ENCODE measurements at regions not wholly inside any gene's neighbourhood (a gene's known extent, or its start where the extent isn't known, plus 50 kb on each side); places are given as distances from the start of the nearest gene placed in this dataset.

DNA sequence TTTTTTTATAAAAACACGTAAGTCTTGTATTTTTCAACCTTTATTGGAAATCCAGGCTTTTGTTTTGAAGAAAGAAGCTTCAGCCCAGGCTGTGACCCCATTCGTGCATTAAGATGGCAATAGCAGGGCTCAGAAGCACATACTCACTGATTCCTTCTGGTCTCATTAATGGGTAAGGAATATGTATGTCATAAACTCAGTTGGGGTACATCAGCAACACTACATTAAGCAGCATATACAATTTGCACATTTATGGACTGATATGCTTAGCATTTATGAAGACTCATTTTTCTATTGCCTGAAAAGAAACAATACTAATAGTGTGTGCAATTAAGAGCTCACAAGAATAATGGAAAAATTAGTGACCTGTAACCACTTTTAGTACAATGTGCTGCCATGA, 945.4 kb upstream of the PRMT6 start:
- TF ChIP-seq, protein P1, sequence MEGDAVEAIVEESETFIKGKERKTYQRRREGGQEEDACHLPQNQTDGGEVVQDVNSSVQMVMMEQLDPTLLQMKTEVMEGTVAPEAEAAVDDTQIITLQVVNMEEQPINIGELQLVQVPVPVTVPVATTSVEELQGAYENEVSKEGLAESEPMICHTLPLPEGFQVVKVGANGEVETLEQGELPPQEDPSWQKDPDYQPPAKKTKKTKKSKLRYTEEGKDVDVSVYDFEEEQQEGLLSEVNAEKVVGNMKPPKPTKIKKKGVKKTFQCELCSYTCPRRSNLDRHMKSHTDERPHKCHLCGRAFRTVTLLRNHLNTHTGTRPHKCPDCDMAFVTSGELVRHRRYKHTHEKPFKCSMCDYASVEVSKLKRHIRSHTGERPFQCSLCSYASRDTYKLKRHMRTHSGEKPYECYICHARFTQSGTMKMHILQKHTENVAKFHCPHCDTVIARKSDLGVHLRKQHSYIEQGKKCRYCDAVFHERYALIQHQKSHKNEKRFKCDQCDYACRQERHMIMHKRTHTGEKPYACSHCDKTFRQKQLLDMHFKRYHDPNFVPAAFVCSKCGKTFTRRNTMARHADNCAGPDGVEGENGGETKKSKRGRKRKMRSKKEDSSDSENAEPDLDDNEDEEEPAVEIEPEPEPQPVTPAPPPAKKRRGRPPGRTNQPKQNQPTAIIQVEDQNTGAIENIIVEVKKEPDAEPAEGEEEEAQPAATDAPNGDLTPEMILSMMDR (IDR thresholded peaks at IDR 0.05; ENCODE audit: low read depth, low read length, missing control alignments): no peak

DNA sequence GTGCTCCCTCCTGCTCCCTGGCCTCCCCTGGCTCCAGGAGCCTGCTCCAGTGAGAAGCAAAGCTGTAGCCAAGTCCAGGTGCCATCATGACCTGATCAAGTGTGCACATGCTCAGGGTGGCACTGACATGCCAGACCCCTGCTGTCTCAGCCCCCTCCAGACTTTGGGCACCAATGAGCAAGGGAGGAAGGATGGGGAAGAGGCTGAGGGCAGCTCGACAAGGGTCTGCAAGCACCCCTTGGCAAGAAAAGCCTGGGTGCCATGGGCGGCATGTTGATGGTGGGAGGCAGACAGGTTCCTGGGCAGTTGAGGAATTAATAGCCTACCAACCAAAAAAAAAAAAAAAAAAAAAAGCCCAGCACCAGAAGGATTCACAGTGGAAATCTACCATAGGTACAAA, 942.6 kb upstream of the PRMT6 start:
- TF ChIP-seq, protein P1 (IDR thresholded peaks at IDR 0.05; ENCODE audit: low read depth, low read length, missing control alignments): no peak
- no peak for DNase-seq (ENCODE audit: low read depth)
- in situ Hi-C loops (cut with HindIII; ENCODE audit: low sequenced_read_pairs): no loop called here
- H3K4me3 ChIP-seq (ENCODE audit: low read depth, low read length): no peak overlapping the region

More for the DNA sequence above, 945.4 kb upstream of the PRMT6 start:
- in situ Hi-C loops (cut with HindIII; ENCODE audit: low sequenced_read_pairs): no loop called here
- no peak overlapping the region for H3K4me3 ChIP-seq (ENCODE audit: low read depth, low read length)
- no peak for DNase-seq (ENCODE audit: low read depth)

DNA sequence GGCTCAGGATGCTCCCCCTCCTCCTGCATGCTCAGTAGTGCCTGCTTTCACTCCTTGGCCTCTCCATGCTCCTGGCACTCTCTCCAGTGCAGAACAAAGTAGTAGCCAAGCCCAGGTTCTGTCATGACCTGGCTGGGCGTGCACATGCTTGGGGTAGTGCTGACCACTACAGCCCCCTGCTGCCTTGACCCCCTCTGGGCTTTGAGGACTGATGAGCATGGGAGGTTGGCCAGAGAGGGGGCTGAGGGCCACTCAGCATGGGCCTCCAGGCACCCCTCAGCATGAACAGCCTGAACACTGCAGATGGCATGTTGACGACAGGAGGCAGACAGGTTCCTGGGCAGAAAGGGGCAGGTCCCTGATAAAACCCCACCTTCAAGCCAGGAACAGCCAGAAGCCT, 935.7 kb upstream of the PRMT6 start:
- DNase-seq (ENCODE audit: low read depth): no peak
- H3K4me3 ChIP-seq (ENCODE audit: low read depth, low read length): no peak overlapping the region
- in situ Hi-C loops (cut with HindIII; ENCODE audit: low sequenced_read_pairs): no loop called here
- TF ChIP-seq, protein P1 (IDR thresholded peaks at IDR 0.05; ENCODE audit: low read depth, low read length, missing control alignments): no peak

DNA sequence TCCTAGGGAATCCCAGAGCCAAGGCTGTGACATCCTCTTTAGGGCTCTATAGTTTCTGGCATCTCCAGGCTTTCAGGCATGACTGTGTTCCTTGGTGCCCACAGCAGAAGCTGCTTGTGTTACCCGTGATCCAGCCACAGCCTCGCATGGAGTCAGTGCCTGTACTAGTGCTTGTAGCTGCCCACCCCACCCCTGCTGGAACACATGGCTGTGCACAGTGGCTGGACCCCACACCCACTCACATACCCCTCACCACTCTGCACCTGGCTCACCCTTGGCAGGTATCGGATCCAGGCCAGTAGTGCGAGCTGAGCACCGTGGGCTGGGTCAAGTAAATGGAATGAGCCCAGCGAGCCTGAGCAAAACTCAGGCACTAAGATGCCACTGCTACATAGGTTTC, 934.7 kb upstream of the PRMT6 start:
- no peak for DNase-seq (ENCODE audit: low read depth)
- in situ Hi-C loops (cut with HindIII; ENCODE audit: low sequenced_read_pairs): no loop called here
- TF ChIP-seq, protein P1 (IDR thresholded peaks at IDR 0.05; ENCODE audit: low read depth, low read length, missing control alignments): no peak
- no peak overlapping the region for H3K4me3 ChIP-seq (ENCODE audit: low read depth, low read length)

DNA sequence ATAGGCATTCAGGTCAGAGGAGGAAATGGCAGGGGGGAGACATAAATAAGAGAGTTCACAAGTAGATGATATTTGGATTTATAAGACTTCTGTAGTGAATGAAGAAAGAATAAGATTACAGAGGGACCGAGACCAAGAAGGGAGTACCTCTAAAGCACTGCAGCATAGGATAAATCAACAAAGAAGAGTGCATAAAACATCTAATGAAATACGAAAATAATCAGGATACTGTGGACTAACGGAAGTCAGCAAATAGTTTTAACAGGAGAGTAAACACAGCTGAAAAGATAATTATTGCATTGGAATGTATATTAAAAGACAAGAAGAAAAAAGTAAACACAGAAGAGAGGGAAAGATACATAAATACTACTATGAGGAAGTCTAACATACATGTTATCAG, 921.9 kb upstream of the PRMT6 start:
- TF ChIP-seq, protein P1 (IDR thresholded peaks at IDR 0.05; ENCODE audit: low read depth, low read length, missing control alignments): no peak
- no peak overlapping the region for H3K4me3 ChIP-seq (ENCODE audit: low read depth, low read length)
- DNase-seq (ENCODE audit: low read depth): no peak
- in situ Hi-C loops (cut with HindIII; ENCODE audit: low sequenced_read_pairs): no loop called here

DNA sequence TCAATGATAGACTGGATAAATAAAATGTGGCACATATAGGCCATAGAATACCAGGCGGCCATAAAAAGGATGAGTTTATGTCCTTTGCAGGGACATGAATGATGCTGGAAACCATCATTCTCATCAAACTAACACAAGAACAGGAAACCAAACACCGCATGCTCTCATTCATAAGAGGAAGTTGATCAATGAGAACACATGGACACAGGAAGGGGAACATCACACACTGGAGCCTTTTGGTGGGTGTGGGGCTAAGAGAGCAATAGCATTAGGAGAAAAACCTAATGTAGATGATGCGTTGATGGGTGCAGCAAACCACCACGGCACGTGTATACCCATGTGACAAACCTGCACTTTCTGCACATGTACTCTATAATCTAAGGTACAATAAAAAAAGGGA, 883.4 kb upstream of the PRMT6 start:
- no peak overlapping the region for H3K4me3 ChIP-seq (ENCODE audit: low read depth, low read length)
- in situ Hi-C loops (cut with HindIII; ENCODE audit: low sequenced_read_pairs): no loop called here
- TF ChIP-seq, protein P1 (IDR thresholded peaks at IDR 0.05; ENCODE audit: low read depth, low read length, missing control alignments): no peak
- DNase-seq (ENCODE audit: low read depth): no peak

DNA sequence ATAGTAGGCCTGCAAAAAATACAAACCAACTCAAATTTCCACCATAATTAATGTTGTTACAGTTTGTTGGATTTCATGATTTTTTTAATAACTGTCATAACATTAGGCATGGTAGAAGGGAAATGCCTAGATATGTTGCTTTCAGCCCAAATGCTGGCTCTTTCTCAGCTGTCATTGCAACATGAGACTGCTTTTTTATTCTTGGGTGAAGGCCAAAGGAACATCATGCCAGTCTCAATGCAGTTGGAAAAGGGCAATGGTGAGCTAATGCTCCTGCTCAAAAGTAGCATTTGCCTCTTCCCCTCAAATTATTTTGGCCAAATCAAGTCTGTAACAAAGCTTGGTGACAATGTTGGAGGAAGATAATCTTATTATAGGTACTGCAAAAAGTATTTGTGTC, 877.7 kb upstream of the PRMT6 start:
- no peak overlapping the region for H3K4me3 ChIP-seq (ENCODE audit: low read depth, low read length)
- in situ Hi-C loops (cut with HindIII; ENCODE audit: low sequenced_read_pairs): no loop called here
- TF ChIP-seq, protein P1 (IDR thresholded peaks at IDR 0.05; ENCODE audit: low read depth, low read length, missing control alignments): no peak
- no peak for DNase-seq (ENCODE audit: low read depth)
